Hepatocyte (in vitro differentiated cells): ENCODE measurements at regions not wholly inside any gene's neighbourhood (a gene's known extent, or its start where the extent isn't known, plus 50 kb on each side); places are given as distances from the start of the nearest gene placed in this dataset.

ENCODE experiments used
- EZH2 ChIP-seq: fragments of 200-600 bp; sonication (generic); IDR thresholded peaks from 2 replicates; pipeline ENCODE4 v1.6.1; 2016; ENCODE audit warnings: antibody characterized with exemption, mild to moderate bottlenecking, borderline replicate concordance
- TF ChIP-seq, protein P1 (sequence below): fragments of 200-600 bp; sonication (generic); IDR thresholded peaks from 2 replicates; pipeline ENCODE4 v1.5.1; 2016; ENCODE audit warnings: antibody characterized with exemption, mild to moderate bottlenecking; ENCODE audit not compliant: poor library complexity

DNA sequence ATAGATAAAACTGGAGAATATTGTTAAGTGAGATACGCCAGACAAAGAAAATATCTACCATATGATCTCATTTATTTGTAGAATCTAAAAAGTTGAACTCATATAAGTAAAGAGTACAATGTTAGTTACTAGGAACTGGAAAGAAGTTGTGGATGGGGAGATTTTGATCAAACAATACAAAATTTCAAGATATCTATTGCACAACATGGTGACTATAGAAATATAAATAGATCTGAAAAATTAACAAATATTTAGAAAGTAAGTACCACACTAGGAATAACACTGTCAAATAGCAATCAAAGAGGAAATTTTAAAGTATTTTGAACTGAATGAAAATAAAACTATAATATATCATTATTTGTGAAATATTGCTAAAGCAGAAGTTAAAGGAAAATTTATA lies 437.2 kb downstream of the AASDHPPT start:
- TF ChIP-seq, protein P1, sequence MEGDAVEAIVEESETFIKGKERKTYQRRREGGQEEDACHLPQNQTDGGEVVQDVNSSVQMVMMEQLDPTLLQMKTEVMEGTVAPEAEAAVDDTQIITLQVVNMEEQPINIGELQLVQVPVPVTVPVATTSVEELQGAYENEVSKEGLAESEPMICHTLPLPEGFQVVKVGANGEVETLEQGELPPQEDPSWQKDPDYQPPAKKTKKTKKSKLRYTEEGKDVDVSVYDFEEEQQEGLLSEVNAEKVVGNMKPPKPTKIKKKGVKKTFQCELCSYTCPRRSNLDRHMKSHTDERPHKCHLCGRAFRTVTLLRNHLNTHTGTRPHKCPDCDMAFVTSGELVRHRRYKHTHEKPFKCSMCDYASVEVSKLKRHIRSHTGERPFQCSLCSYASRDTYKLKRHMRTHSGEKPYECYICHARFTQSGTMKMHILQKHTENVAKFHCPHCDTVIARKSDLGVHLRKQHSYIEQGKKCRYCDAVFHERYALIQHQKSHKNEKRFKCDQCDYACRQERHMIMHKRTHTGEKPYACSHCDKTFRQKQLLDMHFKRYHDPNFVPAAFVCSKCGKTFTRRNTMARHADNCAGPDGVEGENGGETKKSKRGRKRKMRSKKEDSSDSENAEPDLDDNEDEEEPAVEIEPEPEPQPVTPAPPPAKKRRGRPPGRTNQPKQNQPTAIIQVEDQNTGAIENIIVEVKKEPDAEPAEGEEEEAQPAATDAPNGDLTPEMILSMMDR: no peak
- no peak for TF ChIP-seq EZH2
